Esophagus squamous epithelium (tissue), 5 donors: ENCODE measurements at regions not wholly inside any gene's neighbourhood (a gene's known extent, or its start where the extent isn't known, plus 50 kb on each side); places are given as distances from the start of the nearest gene placed in this dataset.

Source experiments
- DNase-seq: peaks from one replicate; lab custom pipeline; 2025; lab: John Stamatoyannopoulos, UW
- H3K27ac ChIP-seq, 4 donors: fragments of 200-600 bp; sonication (generic); one replicate each; pipeline ENCODE4 v1.5.1; 2016 to 2019; ENCODE audit warnings: mild to moderate bottlenecking in 1 of 4
- H3K27me3 ChIP-seq, 4 donors: fragments of 200-600 bp; sonication (generic); 1 replicate in 3 of 4; 2 replicates in 1 of 4; pipeline versions ENCODE4 v1.5.1 to v1.6.0; 2017 to 2021; ENCODE audit warnings: antibody characterized with exemption in 1 of 4
- H3K36me3 ChIP-seq, 3 donors: fragments of 200-600 bp; sonication (generic); one replicate each; pipeline ENCODE4 v1.5.1; 2016 to 2019
- H3K4me1 ChIP-seq, 3 donors: fragments of 200-600 bp; sonication (generic); one replicate each; pipeline ENCODE4 v1.5.1; 2017 to 2019
- H3K4me3 ChIP-seq, 4 donors: fragments of 200-600 bp; sonication (generic); 1 replicate in 3 of 4; 2 replicates in 1 of 4; pipeline ENCODE4 v1.5.1; 2016 to 2019; ENCODE audit warnings: mild to moderate bottlenecking in 2 of 4, moderate library complexity in 1 of 4
- H3K9me3 ChIP-seq, 3 donors: fragments of 200-600 bp; sonication (generic); one replicate each; pipeline ENCODE4 v1.5.1; 2016 to 2019
- CTCF ChIP-seq, 6 experiments: fragments of 450-650 bp in 4 of 6; fragments of 200-600 bp in 2 of 6; sonication (generic) in 2 of 6; IDR thresholded peaks; one replicate each; pipeline ENCODE4 v1.5.1; 2016 to 2019; ENCODE audit warnings: antibody characterized with exemption in 6 of 6, mild to moderate bottlenecking in 4 of 6, moderate library complexity in 4 of 6
- POLR2A ChIP-seq, 4 donors: fragments of 450-650 bp; IDR thresholded peaks; one replicate each; pipeline ENCODE4 v1.6.1; 2017; ENCODE audit warnings: antibody characterized with exemption in 4 of 4, mild to moderate bottlenecking in 4 of 4, moderate library complexity in 3 of 4
- WGBS, 2 donors: methylation state at CpG; one replicate each; pipeline ENCODE4 v1.1.5; 2018; 5-methylcytosine and 5-hydroxymethylcytosine counted together
- intact Hi-C: fragments of 100-400 bp; cut with DNase I; formaldehyde crosslinking; loops from one replicate; pipeline ENCODE4 v1.15.0; 2022
- donor health status: DM: yes; HTN: yes; CAD: no.

GRCh38 chr4:24372881-24373280 lies 211.5 kb downstream of the DHX15 start:
- Histone ChIP-seq H3K27ac (no peak overlapping the region), H3K36me3 (no peaks in the 10 kb centered on the region), H3K4me3 (no peak overlapping the region), H3K27me3 (no peaks in the 10 kb centered on the region), H3K9me3 (no peaks in the 10 kb centered on the region), H3K4me1 (no peaks in the 10 kb centered on the region)
- intact Hi-C loops: no loop called here
- TF ChIP-seq CTCF (IDR thresholded peaks at IDR 0.05): no peak
- no peak for TF ChIP-seq POLR2A (IDR thresholded peaks at IDR 0.05)
- DNase-seq: no peak
- WGBS, 2 donors: 85 to 86% methylated on average over 9 of the region's 9 CpGs

- no peaks in the 10 kb centered on the region for H3K4me1 ChIP-seq
- H3K36me3 ChIP-seq: no peaks in the 10 kb centered on the region
- TF ChIP-seq CTCF (IDR thresholded peaks at IDR 0.05): no peak
- no peak for TF ChIP-seq POLR2A (IDR thresholded peaks at IDR 0.05)
- no peak overlapping the region for H3K27ac ChIP-seq
- 86 to 89% methylated on average over 4 of the region's 4 CpGs for WGBS, 2 donors
- no peak overlapping the region for H3K4me3 ChIP-seq
- intact Hi-C loops: no loop called here
- no peaks in the 10 kb centered on the region for H3K27me3 ChIP-seq
- DNase-seq: no peak
- H3K9me3 ChIP-seq: no peaks in the 10 kb centered on the region
These were observed 212.0 kb downstream of the DHX15 start for GRCh38 chr4:24372341-24372740.

GRCh38 chr4:24370421-24370820 lies 213.9 kb downstream of the DHX15 start:
- Histone ChIP-seq H3K9me3 (no peaks in the 10 kb centered on the region), H3K27ac (no peak overlapping the region), H3K27me3 (no peaks in the 10 kb centered on the region), H3K4me3 (no peak overlapping the region), H3K36me3 (no peaks in the 10 kb centered on the region), H3K4me1 (no peaks in the 10 kb centered on the region)
- no peak for DNase-seq
- 63% methylated on average over 1 of the region's 1 CpG for WGBS, 2 donors
- TF ChIP-seq CTCF (IDR thresholded peaks at IDR 0.05) (no peak), POLR2A (IDR thresholded peaks at IDR 0.05) (no peak)
- intact Hi-C loops: no loop called here

- H3K4me1 ChIP-seq: no peaks in the 10 kb centered on the region
- no peaks in the 10 kb centered on the region for H3K9me3 ChIP-seq
- intact Hi-C loops: no loop called here
- TF ChIP-seq CTCF (IDR thresholded peaks at IDR 0.05) (no peak), POLR2A (IDR thresholded peaks at IDR 0.05) (no peak)
- 55 to 84% methylated on average over 2 to 5 of the region's 5 CpGs for WGBS, 2 donors
- no peaks in the 10 kb centered on the region for H3K27me3 ChIP-seq
- H3K27ac ChIP-seq: no peak overlapping the region
- no peak for DNase-seq
- no peaks in the 10 kb centered on the region for H3K36me3 ChIP-seq
- no peak overlapping the region for H3K4me3 ChIP-seq
These were observed 214.8 kb downstream of the DHX15 start for GRCh38 chr4:24369507-24370029.

GRCh38 chr4:24368801-24369200 lies 215.6 kb downstream of the DHX15 start:
- WGBS, 2 donors: 87 to 88% methylated on average over 7 of the region's 7 CpGs
- Histone ChIP-seq H3K4me3 (no peak overlapping the region), H3K4me1 (peaks cover 0 to 6% (median 0%) of the 10 kb centered on the region in 3 donors), H3K36me3 (no peaks in the 10 kb centered on the region), H3K27me3 (peaks cover 0 to 3% (median 0%) of the 10 kb centered on the region in 4 donors), H3K9me3 (no peaks in the 10 kb centered on the region), H3K27ac (no peak overlapping the region)
- DNase-seq: no peak
- intact Hi-C loops: no loop called here
- TF ChIP-seq POLR2A (IDR thresholded peaks at IDR 0.05): no peak
- no peak for TF ChIP-seq CTCF (IDR thresholded peaks at IDR 0.05)
